HUES64 (cell line): ENCODE measurements at regions not wholly inside any gene's neighbourhood (a gene's known extent, or its start where the extent isn't known, plus 50 kb on each side); places are given as distances from the start of the nearest gene placed in this dataset.
"Not testable (repeated sequence)": the region's sequence is repeated elsewhere in the genome, so short reads cannot be mapped to it uniquely, and the experiment has no call there.

ENCODE experiments used
- H3K27ac ChIP-seq: 2 replicates; pipeline ENCODE4 v1.7.0; 2013; ENCODE audit warnings: low read depth, low read length, inconsistent platforms
- H3K27me3 ChIP-seq: 2 replicates; pipeline ENCODE4 v1.6.1; 2013; ENCODE audit warnings: mild to moderate bottlenecking, low read length; ENCODE audit not compliant: insufficient read depth
- H3K36me3 ChIP-seq: 2 replicates; pipeline ENCODE4 v1.6.1; 2013; ENCODE audit warnings: mild to moderate bottlenecking, low read length; ENCODE audit not compliant: insufficient read depth
- H3K4me1 ChIP-seq: 2 replicates; pipeline ENCODE4 v1.6.1; 2013; ENCODE audit warnings: mild to moderate bottlenecking, low read length, moderate library complexity; ENCODE audit not compliant: insufficient read depth
- H3K4me3 ChIP-seq: 2 replicates; pipeline ENCODE4 v1.5.1; 2013; ENCODE audit warnings: mild to moderate bottlenecking, low read length, moderate library complexity
- H3K9ac ChIP-seq: 2 replicates; pipeline ENCODE4 v1.6.1; 2013; ENCODE audit warnings: mild to moderate bottlenecking, low read depth, low read length
- H3K9me3 ChIP-seq: 2 replicates; pipeline ENCODE4 v1.6.1; 2013; ENCODE audit warnings: low read depth, low read length; ENCODE audit not compliant: insufficient read depth
- WGBS: fragments of 150-250, 120-280 bp; methylation state at CpG from one replicate; pipeline ENCODE4 v1.1.7; 2013; ENCODE audit warnings: missing lambda C conversion rate; 5-methylcytosine and 5-hydroxymethylcytosine counted together

GRCh38 chr4:116233971-116234370 is 851.4 kb downstream of the TRAM1L1 start:
- Histone ChIP-seq H3K27ac (no peak overlapping the region), H3K9ac (no peak overlapping the region), H3K4me3 (no peak overlapping the region), H3K4me1 (0 out of 2 replicates have a peak, but pooled peaks cover 4% of the 10 kb centered on the region), H3K36me3 (no peaks in the 10 kb centered on the region), H3K27me3 (no peaks in the 10 kb centered on the region), H3K9me3 (no peaks in the 10 kb centered on the region)

- H3K27me3 ChIP-seq, H3K27ac ChIP-seq, H3K4me1 ChIP-seq, H3K36me3 ChIP-seq, H3K9me3 ChIP-seq, H3K4me3 ChIP-seq, H3K9ac ChIP-seq: not testable (repeated sequence)
- WGBS = 73% methylated on average over 4 of the region's 4 CpGs
These were observed 853.4 kb downstream of the TRAM1L1 start for GRCh38 chr4:116231999-116232398.

GRCh38 chr4:116229420-116229819 is 856.0 kb downstream of the TRAM1L1 start:
- no peak overlapping the region for H3K9ac ChIP-seq
- H3K9me3 ChIP-seq = no peaks in the 10 kb centered on the region
- H3K27ac ChIP-seq = no peak overlapping the region
- H3K4me1 ChIP-seq = 0 out of 2 replicates have a peak, but pooled peaks cover 4% of the 10 kb centered on the region
- no CpG with 5 or more reads among the region's 3 CpGs for WGBS
- H3K27me3 ChIP-seq = no peaks in the 10 kb centered on the region
- H3K36me3 ChIP-seq = no peaks in the 10 kb centered on the region
- H3K4me3 ChIP-seq = no peak overlapping the region

- Histone ChIP-seq H3K9me3 (no peaks in the 10 kb centered on the region), H3K27me3 (0 out of 2 replicates have a peak, but pooled peaks cover 7% of the 10 kb centered on the region), H3K9ac (no peak overlapping the region), H3K36me3 (no peaks in the 10 kb centered on the region), H3K4me1 (no peaks in the 10 kb centered on the region), H3K4me3 (no peak overlapping the region), H3K27ac (no peak overlapping the region)
- WGBS = 85% methylated on average over 7 of the region's 8 CpGs
These were observed 862.2 kb downstream of the TRAM1L1 start for GRCh38 chr4:116223040-116223732.

DNA sequence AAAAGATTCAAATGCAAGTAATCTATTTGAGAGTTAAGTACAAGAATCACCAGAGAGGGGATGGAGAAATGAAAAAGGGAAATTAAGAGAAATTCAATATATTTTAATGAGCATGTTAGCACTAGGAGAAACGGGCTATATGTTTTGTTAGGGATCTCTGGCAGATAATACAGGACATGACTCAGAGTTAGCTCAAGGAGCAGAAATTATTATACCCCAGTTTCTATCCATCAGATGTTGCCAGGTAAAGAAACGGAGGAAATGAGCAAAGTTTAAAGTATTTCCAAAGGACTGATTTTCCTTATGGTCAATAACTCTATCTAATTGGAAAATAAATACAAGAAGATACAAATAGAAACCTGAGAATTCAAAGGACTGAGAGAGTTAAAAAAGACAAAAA is 867.6 kb downstream of the TRAM1L1 start:
- no peaks in the 10 kb centered on the region for H3K36me3 ChIP-seq
- no peaks in the 10 kb centered on the region for H3K4me1 ChIP-seq
- H3K9me3 ChIP-seq = no peaks in the 10 kb centered on the region
- 0 out of 2 replicates have a peak, but pooled peaks cover 11% of the 10 kb centered on the region for H3K27me3 ChIP-seq
- H3K27ac ChIP-seq = no peak overlapping the region
- no peak overlapping the region for H3K9ac ChIP-seq
- H3K4me3 ChIP-seq = no peak overlapping the region
- 95% methylated on average over 2 of the region's 2 CpGs for WGBS

GRCh38 chr4:116215622-116216021 is 869.8 kb downstream of the TRAM1L1 start:
- 100% methylated on average over 1 of the region's 1 CpG for WGBS
- H3K9me3 ChIP-seq = no peaks in the 10 kb centered on the region
- no peak overlapping the region for H3K9ac ChIP-seq
- no peaks in the 10 kb centered on the region for H3K4me1 ChIP-seq
- H3K4me3 ChIP-seq = no peak overlapping the region
- H3K27ac ChIP-seq = no peak overlapping the region
- no peaks in the 10 kb centered on the region for H3K36me3 ChIP-seq
- H3K27me3 ChIP-seq = 0 out of 2 replicates have a peak, but pooled peaks cover 9% of the 10 kb centered on the region

DNA sequence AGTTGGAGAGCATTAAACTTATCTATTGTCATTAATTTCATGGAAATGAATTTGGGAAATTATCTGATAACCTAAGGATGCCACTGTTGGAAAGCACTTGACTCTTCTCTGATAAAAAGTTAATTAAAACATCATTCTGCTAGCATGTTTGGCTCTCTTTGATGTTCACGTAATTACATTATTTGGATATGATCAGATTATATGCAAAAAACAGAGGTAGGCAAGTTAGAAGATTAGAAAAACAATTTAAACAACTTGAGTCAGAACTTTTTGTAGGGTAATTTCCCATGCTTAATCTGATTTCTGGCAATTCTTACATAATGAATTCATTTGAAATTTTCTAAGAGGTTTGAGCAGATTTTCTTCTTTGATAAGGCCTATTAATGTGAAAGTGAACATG is 882.9 kb downstream of the TRAM1L1 start:
- Histone ChIP-seq H3K4me3 (no peak overlapping the region), H3K27ac (no peak overlapping the region), H3K9me3 (no peaks in the 10 kb centered on the region), H3K4me1 (no peaks in the 10 kb centered on the region), H3K27me3 (no peaks in the 10 kb centered on the region), H3K9ac (no peak overlapping the region), H3K36me3 (no peaks in the 10 kb centered on the region)
- 100% methylated on average over 1 of the region's 1 CpG for WGBS

DNA sequence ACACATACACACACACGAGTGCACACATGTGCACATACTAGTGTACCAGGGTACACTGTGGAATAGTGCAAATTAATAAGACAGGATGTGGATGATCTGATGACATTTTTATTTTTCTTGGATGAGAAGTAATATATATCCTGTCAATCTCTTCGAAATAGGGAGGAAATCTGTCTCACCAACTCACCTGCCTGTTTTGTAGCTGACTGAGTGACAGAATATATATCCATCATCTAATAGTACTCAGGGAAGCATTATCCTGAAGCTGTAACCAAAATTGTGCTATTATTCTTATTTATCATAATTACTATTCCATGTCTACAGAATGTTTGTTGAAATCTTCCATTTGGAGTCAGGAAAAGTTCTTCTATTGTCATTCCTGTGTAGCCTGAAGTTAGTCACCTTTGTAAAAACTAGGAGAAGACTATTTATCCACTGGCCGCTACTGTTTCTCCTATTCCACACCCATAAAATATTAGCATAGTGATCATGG is 888.0 kb downstream of the TRAM1L1 start:
- WGBS = 100% methylated on average over 1 of the region's 3 CpGs
- Histone ChIP-seq H3K9ac (no peak overlapping the region), H3K4me1 (no peaks in the 10 kb centered on the region), H3K27ac (no peak overlapping the region), H3K9me3 (no peaks in the 10 kb centered on the region), H3K4me3 (no peak overlapping the region), H3K27me3 (no peaks in the 10 kb centered on the region), H3K36me3 (no peaks in the 10 kb centered on the region)

DNA sequence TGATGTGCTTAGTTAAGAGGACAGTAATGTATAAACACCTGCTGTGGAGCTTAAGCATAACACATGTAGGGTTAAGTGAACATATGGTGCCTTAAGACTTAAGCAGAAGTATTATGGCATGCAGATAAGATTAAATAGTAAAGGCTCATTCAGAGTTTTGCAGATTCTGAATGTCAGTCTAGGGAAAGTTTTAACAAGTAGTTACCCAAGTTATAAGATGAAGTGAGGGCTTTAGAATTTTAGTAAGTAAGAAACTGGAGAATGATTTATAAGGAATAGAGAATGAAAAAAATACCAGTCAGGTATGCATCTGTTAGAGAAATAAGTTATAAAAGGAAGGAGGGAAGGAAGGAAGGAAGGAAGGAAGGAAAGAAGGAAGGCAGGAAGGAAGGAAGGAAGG is 902.1 kb downstream of the TRAM1L1 start:
- H3K9me3 ChIP-seq = no peaks in the 10 kb centered on the region
- no peaks in the 10 kb centered on the region for H3K27me3 ChIP-seq
- H3K9ac ChIP-seq = no peak overlapping the region
- no peak overlapping the region for H3K27ac ChIP-seq
- H3K4me3 ChIP-seq = no peak overlapping the region
- H3K36me3 ChIP-seq = no peaks in the 10 kb centered on the region
- H3K4me1 ChIP-seq = no peaks in the 10 kb centered on the region

- no peak overlapping the region for H3K9ac ChIP-seq
- WGBS = 73% methylated on average over 2 of the region's 2 CpGs
These were observed 905.2 kb downstream of the TRAM1L1 start for GRCh38 chr4:116180157-116180601.

DNA sequence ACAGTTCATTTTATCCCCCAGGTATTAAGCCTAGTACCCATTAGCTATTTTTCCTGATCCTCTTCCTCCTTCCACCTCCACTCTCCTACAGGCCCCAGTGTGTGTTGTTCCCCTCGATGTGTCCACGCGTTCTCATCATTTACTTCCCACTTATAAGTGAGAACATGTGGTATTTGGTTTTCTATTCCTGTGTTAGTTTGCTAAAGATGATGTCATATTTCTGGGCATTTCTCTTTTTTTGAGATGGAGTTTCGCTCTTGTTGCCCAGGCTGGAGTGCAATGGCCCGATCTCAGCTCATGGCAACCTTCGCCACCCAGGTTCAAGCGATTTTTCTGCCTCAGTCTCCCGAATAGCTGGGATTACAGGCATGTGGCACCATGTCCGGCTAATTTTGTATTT is 934.0 kb downstream of the TRAM1L1 start:
- not testable (repeated sequence) for H3K27ac ChIP-seq, H3K4me3 ChIP-seq, H3K9me3 ChIP-seq, H3K9ac ChIP-seq, H3K27me3 ChIP-seq, H3K36me3 ChIP-seq
- peaks cover 11% of the 10 kb centered on the region for H3K4me1 ChIP-seq
- WGBS = 94% methylated on average over 6 of the region's 9 CpGs

More at GRCh38 chr4:116180157-116180601, 905.2 kb downstream of the TRAM1L1 start:
- Histone ChIP-seq H3K9me3 (no peaks in the 10 kb centered on the region), H3K27ac (no peak overlapping the region), H3K36me3 (no peaks in the 10 kb centered on the region), H3K4me3 (no peak overlapping the region), H3K27me3 (no peaks in the 10 kb centered on the region), H3K4me1 (no peaks in the 10 kb centered on the region)

GRCh38 chr4:116150152-116150551 is 935.2 kb downstream of the TRAM1L1 start:
- H3K27me3 ChIP-seq = no peaks in the 10 kb centered on the region
- 96% methylated on average over 1 of the region's 1 CpG for WGBS
- H3K27ac ChIP-seq = no peak overlapping the region
- H3K9me3 ChIP-seq = no peaks in the 10 kb centered on the region
- no peaks in the 10 kb centered on the region for H3K36me3 ChIP-seq
- H3K4me1 ChIP-seq = peaks cover 9% of the 10 kb centered on the region
- no peak overlapping the region for H3K9ac ChIP-seq
- H3K4me3 ChIP-seq = no peak overlapping the region
